Fibroblast of skin of right quadriceps (primary cell): ENCODE measurements at regions not wholly inside any gene's neighbourhood (a gene's known extent, or its start where the extent isn't known, plus 50 kb on each side); places are given as distances from the start of the nearest gene placed in this dataset.

Experiments
- DNase-seq: peaks from one replicate; pipeline ENCODE4 v3.0.0-alpha.2; 2013

DNA sequence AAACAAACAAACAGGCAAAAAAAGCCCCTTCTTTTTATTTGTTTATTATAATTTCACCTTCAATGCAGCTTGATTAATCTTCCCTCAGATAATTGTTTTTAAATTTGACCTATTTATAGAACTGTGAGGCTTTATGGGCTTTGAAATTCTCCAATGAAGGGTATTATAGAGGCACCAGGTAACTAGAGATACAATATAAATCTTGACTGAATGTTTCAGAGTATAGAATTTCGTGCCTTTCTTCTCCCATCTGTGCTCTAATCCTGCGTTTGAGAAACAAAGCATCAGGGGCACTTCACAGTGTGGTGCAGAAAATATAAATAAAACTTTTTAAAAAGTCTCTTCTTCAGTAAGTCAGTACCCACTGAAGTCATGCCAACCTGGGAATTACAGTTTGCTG is 120.9 kb downstream of the ANKRD50 start:
- no peak for DNase-seq

DNA sequence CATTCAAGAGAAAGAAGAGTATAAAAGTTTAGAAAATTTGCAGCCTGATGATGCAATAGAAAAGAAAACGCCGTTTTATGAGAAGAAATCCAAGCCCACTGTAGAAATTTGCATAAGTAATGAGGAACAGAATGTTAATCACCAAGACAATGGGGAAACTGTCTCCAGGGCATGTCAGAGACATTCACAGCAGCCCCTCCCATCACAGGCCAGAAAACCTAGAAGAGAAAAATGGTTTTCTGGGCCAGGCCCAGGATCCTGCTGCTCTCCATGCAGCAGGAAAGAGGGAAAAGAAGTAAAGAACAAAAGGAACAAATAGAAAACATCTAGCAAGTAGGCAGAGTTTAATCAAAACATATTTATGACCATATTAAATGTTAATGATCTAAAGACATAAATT is 119.0 kb downstream of the ANKRD50 start:
- DNase-seq = no peak

DNA sequence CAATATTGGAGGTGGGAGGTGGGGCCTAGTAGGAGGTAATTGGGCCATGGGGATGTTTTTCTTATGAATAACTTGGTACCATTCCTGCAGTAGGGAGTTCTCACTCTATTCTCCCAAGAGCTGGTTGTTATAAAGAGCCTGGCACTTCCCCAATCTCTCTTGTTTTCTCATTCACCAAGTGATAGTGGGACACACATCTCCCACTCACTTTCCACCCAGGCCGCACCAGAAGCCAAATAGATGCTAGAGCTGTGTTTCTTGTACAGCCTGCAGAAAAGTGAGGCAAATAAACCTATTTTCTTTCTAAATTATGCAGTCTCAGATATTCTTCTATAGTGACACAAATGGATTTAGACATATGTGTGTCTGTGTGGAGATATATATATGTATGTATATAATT is 117.6 kb downstream of the ANKRD50 start:
- no peak for DNase-seq

DNA sequence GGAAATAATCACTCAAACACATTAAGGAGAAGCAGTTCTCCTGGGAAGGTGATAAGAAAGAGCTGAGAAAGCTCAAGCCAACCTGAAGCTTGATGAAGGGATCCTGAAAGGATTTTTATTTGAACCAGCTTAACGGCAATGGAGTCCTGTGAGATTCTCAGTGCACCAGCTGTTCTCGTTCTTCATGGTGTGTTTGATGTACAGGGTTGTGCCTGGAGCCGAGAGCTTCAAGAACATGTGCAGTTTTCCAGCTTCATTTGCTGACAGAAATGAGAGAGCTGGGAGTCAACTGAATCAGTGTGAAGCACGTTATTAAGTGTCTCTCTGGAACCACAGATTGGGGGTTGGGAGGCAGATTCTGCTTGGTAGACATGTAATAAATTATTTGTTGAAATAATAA is 115.7 kb downstream of the ANKRD50 start:
- DNase-seq = no peak

DNA sequence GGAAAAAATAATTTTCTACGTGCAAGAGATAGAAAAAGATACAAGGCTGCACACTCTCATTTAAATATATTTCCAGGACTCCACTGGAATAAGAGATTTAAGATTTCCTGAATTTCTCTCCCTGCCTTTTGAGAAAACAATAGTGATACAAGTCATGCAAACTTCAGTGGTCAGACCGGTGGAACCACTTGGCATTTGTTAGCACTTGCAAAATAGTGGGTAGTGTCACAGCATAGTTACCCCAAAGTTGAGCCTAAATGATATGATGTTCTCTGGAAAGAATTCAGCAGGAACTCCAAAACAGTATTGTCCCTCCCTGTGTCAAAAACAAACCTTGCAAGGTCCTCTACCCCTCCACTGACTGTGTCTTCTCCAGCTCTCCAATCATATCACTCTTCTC is 102.3 kb downstream of the ANKRD50 start:
- no peak for DNase-seq
